GM21390 (cell line): ENCODE measurements at regions not wholly inside any gene's neighbourhood (a gene's known extent, or its start where the extent isn't known, plus 50 kb on each side); places are given as distances from the start of the nearest gene placed in this dataset.
"Not testable (repeated sequence)": the region's sequence is repeated elsewhere in the genome, so short reads cannot be mapped to it uniquely, and the experiment has no call there.

Source experiments
- ATAC-seq: cut with Tn5 transposase; IDR thresholded peaks from one replicate; pipeline ENCODE4 v1.9.1; 2021; ENCODE audit not compliant: unreplicated experiment

DNA sequence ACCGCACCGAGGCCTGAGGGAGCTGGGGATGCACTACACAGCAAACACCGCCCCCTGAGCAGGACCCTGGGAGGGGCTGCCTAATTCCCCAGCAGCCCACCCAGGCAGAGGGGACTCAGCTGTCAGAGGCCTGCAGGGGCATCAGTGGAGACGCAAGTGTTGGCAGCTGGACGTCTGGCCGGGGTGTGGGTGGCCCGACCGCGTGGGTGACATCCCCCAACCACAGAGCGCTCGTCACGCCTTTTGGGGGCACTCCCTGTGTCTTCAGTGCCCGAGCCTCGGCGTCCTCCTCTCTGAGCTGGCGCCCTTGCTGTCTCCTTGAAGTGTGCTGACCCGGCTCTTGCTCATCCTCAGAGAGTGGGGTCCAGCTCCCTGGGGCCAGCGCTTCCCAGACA is 150.2 kb downstream of the BRD1 start:
- ATAC-seq, result no peak

DNA sequence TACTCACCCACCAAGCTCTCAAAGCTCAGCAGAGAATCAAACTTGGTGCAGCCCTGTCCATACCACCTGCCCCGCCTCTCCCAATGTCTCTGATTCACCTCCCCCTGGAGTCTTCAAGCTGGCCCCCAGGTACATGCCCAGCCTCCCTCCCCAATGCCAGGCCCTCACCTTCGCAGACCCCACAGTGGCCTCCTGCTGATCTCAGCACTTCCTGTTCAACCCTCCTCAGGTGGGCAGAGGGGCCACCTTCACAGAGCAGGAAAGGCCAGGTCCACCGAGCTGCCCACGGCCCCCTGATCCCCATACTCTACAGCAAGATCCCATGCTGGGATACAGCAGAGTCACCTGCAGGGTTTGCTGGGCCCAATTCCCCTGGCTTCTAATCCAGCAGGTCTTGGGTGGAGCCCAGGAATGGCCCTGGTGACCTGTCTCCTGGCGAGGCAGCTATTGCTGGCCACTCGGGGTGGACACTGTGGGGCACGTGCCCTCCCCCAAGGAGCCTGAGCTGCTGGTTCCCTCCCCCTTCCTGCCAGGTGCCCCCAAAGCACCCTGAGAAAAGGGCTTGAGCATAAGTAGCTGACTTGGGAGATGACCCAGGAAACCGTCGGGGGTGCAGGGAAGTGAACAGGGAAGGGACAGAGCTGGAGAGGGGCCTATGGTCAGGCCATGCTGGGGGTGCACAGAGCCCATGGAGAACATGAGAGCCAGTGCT is 150.7 kb downstream of the BRD1 start:
- ATAC-seq, result no peak

DNA sequence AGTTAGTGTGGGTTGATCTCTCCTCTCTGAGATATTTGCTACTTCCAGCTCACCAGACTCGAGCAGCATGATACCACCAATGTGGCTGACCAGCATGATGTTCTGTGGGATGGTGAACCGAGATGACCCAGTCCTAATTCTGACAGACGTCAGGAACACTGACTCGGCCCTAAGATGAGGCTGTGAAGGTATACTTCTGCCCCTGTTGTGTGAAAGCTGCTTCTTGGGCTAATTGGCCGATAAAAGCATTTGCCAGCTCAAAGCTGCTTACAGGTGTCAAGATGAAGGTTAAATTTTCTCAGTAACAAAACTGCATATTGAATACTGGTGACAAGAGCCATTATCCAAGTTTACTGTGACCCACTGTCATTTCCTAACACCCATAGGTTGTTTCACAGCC is 151.4 kb downstream of the BRD1 start:
- ATAC-seq, result no peak

DNA sequence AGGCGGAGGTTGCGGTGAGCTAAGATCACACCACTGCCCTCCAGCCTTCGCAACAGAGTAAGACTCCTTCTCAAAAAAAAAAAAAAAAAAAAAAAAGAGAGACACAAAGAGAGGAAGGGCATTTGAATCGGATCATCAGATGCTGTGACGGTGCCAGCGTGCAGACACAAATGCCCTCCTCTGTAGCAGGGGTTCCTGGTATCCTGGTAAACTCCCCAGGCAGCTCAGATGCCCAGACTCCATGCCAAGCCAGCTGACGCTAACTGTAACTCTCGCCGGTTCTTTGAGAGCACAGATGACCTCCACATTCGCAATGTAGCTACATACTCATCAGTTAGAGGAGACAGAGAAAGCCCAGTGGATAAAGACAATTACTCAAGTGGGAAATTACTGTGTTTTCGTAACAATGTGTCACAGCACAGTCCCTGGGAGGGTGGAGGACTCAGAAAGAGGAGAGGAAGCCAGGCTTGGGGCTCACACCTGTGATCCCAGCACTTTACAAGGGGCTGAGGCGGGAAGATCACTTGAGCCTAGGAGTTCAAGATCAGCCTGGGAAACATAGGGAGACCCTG is 153.1 kb downstream of the BRD1 start:
- ATAC-seq, result no peak

DNA sequence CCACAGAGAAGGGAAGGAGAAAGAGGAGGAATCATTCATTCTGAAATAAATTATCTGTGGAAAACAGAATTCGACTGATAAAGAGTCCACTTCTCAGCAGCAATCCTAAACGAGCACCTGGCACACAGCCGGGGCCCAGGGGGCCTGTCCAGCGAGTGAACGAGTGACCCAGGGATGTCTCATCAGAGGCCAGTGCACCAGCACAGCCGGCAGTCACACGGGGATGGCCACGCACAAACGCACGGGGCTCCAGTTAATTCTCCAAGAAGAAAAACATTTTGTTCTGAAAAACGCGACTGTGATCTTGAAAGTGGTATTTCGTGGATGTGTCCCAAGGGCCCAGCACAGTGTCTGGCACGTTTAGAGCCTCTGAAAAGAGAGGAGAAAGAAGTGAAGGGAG is 154.6 kb downstream of the BRD1 start:
- ATAC-seq, result no peak

DNA sequence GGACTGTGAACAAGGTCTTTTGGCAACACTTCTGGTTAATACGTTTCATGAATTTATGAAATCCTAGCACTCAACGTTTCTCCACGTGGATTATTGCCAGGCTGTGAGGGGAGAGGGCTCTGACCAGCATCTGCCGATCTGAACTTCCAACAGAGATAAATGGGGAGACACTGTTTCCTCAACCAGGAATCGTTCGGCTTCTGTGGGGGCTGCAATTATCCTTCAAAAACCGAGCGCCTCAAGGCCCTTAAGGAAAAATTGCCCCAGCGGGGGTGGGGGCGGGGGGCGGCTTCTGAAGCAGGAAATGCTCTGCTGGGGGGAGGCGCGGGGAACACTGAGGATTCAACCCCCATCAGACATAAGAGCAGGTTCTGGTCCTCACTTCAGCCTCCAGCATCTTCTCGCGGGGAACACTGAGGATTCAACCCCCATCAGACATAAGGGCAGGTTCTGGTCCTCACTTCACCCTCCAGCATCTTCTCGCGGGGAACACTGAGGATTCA is 155.6 kb downstream of the BRD1 start:
- ATAC-seq, result no peak

DNA sequence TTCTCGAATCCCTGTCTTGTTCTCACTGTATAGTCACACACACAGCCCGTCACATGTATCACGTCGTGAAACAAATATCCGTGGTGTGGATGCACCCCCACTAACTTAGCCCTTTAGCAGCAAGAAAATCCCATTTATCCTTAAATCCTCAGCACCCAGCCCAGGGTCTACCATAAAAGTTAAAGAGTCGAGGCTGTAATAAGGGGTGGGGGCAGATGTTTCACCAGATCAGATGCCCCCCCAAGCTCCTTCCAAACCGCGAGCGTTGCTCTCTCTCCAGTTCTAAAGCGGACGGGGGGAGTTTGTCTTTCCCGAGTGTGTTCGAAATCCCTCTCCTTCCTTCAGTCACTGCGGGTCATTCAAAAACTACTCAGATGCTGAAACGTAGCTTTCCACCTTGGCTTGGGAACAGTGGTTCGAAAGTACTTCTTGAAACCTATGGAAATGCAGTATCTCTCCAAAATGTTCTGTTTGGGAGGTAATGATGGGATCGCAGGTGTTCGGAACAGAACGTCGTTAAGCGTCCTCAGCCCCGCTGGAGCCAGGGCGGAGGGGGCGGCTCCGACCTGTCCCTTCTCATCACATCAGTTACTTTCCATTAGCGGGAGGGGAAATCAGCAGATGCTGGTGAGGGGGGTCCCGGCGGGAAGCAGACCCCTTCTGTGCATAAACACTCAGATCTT is 156.2 kb downstream of the BRD1 start:
- ATAC-seq, result no peak

DNA sequence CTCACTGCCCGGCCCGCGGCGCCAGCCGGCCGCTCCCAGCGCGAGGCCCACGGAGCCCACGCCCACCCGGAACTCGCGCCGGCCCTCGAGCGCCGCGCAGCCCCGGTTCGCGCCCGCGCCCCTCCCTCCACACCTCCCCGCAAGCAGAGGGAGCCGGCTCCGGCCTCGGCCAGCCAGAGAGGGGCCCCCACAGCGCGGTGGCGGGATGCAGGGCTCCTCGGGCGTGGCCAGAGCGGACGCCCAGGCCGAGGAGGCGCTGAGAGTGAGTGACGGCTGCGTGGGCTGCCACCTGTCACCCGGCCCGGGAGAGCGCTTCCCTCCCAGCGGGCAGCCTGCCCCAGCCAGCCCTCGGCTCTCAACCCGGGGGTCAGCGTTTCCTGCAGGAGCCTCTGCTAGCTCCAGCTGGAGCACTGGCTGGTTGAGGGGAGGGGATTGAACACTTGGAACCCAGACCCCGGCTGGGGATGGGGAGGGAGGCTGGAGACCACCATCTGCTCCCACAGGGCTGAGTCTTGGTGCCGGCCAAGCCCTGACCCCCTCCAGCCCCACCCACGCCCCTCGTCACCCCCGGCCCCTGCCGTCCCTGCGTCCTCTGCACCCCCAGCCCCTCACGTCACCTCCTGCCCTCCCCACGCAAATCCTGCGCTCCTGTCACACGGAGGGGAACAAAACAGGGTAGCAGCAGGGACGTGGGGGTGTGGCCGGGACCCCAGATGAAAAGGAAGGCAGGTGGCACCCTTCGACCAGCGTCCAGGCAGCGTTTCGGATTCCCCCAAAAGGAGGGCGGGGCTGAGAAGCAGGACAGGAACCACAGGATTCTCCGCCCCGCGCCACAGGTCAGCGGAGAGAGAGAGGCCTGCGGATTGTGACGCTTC is 157.0 kb downstream of the BRD1 start:
- no peak for ATAC-seq

DNA sequence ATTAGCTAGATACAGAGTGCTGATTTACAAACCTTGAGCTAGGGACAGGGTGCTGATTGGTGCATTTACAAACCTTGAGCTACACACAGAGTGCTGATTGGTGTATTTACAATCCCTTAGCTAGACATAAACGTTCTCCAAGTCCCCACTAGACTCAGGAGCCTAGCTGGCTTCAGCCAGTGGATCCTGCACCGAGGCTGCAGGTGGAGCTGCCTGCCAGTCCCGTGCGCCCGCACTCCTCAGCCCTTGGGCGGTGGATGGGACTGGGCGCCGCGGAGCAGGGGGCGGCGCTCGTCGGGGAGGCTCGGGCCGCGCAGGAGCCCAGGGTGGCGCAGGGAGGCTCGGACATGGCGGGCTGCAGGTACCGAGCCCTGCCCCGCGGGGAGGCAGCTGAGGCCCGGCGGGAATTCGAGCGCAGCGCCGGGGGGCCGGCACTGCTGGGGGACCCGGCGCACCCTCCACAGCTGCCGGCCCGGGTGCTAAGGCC is 157.7 kb downstream of the BRD1 start:
- ATAC-seq, result not testable (repeated sequence)

DNA sequence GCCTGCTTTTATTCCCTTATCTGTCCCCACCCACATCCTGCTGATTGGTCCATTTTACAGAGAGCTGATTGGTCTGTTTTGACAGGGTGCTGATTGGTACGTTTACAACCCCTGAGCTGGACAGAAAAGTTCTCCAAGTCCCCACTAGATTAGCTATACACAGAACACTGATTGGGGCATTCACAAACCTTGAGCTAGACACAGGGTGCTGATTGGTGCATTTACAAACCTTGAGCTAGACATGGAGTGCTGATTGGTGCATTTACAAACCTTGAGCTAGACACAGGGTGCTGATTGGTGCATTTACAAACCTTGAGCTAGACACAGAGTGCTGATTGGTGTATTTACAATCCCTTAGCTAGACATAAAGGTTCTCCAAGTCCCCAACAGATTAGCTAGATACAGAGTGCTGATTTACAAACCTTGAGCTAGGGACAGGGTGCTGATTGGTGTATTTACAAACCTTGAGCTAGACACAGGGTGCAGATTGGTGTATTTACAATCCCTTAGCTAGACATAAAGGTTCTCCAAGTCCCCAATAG is 158.2 kb downstream of the BRD1 start:
- not testable (repeated sequence) for ATAC-seq

DNA sequence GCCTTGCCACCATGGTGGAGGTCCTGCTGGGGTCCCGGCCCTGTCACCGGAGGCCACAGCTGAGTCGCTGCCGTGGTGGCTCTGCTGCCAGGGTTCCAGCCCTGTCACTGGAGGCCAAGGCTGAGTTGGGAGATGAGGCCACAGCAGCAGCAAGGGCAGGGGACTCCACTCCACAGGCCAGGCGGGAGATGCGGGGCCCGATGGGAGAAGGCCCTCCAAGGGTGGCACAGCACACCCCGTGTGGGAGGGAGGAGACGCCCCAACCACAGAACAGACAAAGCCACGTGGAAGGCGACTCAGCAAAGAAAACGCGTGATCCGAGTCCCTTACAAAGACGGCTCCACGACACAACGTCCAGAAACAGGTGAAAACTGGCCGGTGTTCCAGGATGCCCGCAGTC is 159.3 kb downstream of the BRD1 start:
- ATAC-seq, result no peak

DNA sequence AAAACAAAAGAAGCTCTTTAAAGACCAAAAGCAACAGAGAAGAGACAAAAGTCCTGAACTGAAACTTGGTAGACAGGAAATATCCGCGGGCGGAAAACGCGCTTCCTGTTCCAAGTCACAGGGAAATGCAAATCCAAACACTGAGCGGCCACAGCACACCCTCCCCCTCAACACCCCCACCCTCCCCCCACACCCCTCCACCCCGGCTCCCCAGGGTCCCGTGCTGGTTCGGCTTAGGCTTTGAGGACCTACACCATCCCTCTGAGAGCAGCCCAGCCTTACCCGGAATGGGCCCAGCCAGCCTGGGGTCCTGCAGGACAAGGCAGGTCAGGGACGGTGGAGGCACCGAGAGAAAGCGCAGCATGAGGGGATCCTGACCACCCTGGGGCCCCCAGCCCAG is 160.4 kb downstream of the BRD1 start:
- no peak for ATAC-seq

DNA sequence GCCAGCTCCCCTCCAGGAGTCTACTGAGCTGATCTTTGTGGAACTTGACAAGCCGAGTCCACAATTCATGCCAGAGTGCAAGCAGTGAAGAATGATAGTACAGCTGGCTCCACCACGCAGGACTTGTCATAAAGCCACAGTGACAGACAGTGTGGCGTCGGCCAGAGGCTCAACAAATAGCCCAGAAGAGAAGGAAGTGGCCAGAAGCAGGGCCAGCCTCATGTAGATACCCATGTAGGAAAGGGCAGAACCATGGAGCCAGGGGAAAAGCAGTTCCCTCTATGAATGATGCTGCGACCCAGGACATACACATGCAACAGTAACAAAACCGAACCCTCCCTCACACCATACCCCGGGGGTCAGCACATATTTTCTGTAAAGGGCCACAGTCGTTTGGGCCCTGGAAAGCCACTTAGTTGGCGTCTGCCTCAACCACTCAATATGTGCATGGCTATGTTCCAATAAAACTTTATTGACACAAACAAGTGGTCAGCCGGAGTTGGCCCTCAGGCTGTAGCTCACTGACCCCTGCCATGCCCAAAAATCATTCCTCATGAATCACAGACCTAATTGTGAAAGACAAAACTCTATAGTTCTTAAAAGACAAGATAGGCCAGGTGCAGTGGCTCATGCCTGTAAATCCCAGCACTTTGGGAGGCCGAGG is 161.4 kb downstream of the BRD1 start:
- no peak for ATAC-seq

DNA sequence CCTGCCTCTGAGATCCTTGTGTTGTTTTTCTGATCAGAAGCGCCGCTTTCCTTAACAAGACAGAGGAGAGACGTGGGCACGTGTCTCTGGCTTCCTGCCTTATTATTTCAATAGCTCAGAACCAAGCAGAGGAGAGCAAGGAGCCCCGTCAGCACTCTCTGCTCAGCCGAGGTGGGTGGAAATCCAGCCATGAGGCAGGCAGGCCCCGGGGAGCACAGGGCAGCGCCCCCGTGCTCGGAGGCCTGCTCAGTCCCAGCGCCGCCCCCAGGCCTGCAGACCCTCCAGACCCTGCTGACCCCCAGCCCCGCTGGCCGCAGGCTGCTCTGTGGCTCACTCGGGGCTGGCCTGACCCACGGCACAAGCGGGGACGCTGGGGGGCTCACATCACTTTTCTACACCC is 162.8 kb downstream of the BRD1 start:
- ATAC-seq, result no peak

DNA sequence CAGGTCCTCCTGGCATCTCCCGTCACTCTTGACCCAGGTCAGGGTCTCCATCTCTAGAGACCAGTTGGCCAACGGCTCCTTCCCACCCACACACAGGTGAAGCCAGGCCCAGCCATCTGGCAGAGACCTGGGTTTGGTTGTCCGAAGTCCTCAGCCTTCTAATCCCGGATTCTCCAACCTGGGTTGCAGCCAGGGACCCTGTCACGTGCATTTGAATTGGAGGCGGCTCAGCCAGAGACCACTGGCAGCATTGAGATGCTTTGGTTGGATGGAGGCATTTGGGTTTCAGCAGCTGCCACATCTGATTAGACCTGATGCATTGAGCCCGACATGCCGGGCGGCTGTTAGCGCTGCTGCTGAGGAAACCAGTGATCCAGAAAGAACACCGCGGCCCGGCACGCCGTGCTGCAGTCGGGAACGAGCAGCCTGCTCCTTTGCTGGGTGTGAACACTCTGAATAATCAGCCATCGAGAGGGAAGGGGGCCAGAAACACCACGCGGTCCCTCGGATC is 163.2 kb downstream of the BRD1 start:
- ATAC-seq, result no peak

DNA sequence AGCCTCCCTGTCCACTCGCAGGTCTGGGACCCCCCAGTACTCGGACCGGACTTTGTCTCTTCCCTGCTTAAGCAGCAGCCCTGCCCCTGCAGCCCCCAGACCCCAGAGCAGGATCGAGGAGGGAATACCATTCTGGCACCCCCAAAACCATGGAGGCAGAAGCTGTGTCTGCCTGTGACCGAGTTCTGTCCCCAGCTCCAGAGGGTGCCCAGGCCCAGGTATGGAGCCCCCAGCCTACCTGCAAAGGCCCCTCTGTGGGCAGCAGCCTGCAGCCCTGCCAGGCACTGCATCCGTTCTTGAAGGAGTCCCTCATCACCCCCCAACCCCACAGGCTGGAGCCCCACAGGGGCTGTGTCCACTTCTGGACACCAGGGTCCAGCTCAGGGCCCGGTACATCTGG is 163.8 kb downstream of the BRD1 start:
- ATAC-seq, result no peak

DNA sequence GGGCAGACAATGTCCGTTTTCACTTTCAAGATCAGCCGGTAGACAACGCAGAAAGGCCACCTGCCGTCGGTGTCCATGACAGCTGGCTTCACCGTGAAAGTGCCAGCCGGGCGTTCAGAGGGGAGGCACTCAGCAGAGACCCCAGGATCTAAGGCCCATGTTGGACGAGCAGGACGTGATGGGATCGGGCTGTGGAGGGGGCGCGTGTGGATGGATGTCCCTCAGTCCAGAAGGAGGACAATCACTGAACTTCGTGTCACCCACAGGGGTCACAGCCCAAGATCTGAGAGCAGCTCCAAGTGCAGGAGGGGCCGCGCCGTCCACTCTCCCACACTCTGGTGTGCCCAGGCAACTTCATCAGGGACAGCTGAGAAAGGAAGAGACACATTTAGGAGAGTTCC is 164.4 kb downstream of the BRD1 start:
- no peak for ATAC-seq

DNA sequence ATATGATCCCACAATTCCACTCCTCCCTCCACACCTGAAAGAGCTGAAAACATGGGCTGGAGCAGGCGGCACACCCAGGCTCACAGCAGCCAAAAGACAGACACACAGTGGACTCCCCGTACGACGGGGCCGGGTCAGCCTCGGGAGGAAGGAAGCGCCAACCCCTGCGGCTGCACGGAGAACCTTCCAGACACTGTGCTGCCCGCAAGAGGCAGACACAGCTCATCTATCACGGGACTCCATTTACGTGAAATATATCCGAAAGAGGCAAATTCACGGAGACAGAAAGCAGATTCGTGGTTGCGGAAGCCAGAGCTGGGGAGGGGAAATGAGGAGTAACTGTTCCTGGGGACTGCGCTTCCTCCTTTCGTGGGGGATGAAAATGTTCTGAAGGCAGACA is 165.0 kb downstream of the BRD1 start:
- no peak for ATAC-seq

DNA sequence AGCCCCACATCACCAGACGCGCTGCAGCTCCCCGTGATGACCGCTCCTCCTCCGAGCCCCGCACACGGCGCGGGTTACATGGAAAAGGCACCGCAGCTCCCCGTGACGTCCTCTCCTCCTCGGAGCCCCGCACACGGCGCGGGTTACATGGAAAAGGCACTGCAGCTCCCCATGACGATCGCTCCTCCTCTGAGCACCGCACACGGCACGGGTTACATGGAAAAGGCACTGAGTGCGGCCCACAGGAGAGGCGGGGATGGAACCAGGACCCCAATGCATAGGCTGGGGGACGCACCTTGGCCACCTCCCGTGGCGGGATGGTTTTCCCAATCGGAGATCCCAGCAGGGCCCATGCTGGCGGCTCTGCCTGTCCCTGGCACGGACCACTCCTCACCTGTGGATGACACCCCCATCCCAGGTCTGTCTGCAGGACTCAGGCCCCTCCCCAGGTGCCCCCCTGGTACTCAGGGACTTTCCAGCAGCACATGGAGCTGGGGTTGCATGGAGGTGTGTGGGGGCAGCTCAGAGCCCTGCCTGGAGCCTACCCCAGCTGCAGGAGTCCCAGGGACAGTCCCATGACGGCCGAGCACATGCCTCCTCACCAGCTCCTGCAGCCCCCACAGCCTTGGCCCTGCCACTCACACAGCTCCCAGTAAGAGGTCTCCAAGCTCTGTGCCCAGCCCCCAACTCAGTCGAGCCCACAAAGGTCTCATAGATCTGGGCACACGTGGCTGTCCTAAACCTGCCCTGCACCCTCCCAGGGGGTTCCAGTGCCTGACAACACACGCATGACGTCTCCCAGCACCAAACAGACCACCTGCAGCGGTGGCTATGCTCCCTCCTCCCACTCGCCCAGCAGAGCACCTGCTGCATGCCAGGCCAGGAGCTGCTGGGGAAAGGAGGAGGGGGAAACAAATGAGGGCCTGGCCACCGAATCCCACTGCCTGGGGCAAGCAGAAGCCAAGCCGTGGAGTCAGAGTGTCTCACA is 166.6 kb downstream of the BRD1 start:
- ATAC-seq, result no peak
